HepG2 (cell line): ENCODE measurements at regions not wholly inside any gene's neighbourhood (a gene's known extent, or its start where the extent isn't known, plus 50 kb on each side); places are given as distances from the start of the nearest gene placed in this dataset.

Experiments
- ATAC-seq: fragments of 200-7000 bp; cut with Tn5 transposase; 3 replicates; pipeline ENCODE4 v1.9.1; 2020; ENCODE audit warnings: mild to moderate bottlenecking, moderate library complexity
- BruUV-seq: library from RNA; stranded (reverse); fragments of 400-500 nt; replicated peaks from 2 replicates; lab custom pipeline; 2021; lab: Mats Ljungman, UMichigan
- CTCF ChIA-PET: fragments of 300-600 bp; formaldehyde crosslinking; extraction: SDS; loops from one replicate; lab custom pipeline; 2021; ENCODE audit warnings: low total read pairs, inconsistent platforms, low intra/inter-chr PET ratio; lab: Yijun Ruan, JAX
- POLR2A ChIA-PET: fragments of 350-600 bp; sonication (Branson Sonifier 250); formaldehyde crosslinking; loops from one replicate; lab custom pipeline; 2020; ENCODE audit warnings: antibody characterized with exemption, inconsistent platforms; lab: Yijun Ruan, JAX
- DNase-seq: peaks from one replicate; pipeline ENCODE4 v3.0.0-alpha.2; 2015; ENCODE audit warnings: low spot score
- FAIRE-seq: peaks from 3 replicates; lab custom pipeline; 2011; peaks lifted over from hg19 to GRCh38; lab: Jason Lieb, UNC
- H2AFZ ChIP-seq: one replicate; pipeline ENCODE4 v1.6.1; 2011; ENCODE audit warnings: low read length, inconsistent platforms
- H3K27ac ChIP-seq: fragments of 300-600 bp; 3 replicates; pipeline ENCODE4 v1.8.0; 2011; ENCODE audit warnings: mixed run types, mild to moderate bottlenecking, mixed read lengths, low read length, inconsistent platforms; ENCODE audit not compliant: insufficient read depth; ENCODE audit errors: extremely low read length
- H3K27me3 ChIP-seq, 2 experiments: fragments of 200-600 bp in 1 of 2; 2 replicates in 1 of 2; 3 replicates in 1 of 2; pipeline versions ENCODE4 v1.6.0 to v1.8.0; 2011; ENCODE audit warnings: low read length in 2 of 2, mild to moderate bottlenecking in 2 of 2, moderate library complexity in 2 of 2, inconsistent platforms in 1 of 2; ENCODE audit not compliant: insufficient read depth in 2 of 2, control insufficient read depth in 1 of 2
- H3K36me3 ChIP-seq, 2 experiments: fragments of 200-600 bp in 1 of 2; replicated peaks in 1 of 2; 2 replicates in 1 of 2; 3 replicates in 1 of 2; pipeline versions ENCODE4 v1.5.1 to v1.8.0; 2011; ENCODE audit warnings: low read length in 2 of 2, inconsistent platforms in 1 of 2; ENCODE audit not compliant: insufficient read depth in 2 of 2, control insufficient read depth in 1 of 2
- H3K4me1 ChIP-seq: 2 replicates; pipeline ENCODE4 v1.5.1; 2012; ENCODE audit warnings: low read length, inconsistent platforms; ENCODE audit not compliant: insufficient read depth
- H3K4me2 ChIP-seq: 2 replicates; pipeline ENCODE4 v1.6.0; 2011; ENCODE audit warnings: low read depth, low read length, inconsistent platforms
- H3K4me3 ChIP-seq, 3 experiments: fragments of 200-600 bp in 1 of 3; sonication (generic), shearing (Covaris generic) in 1 of 3; replicated peaks in 1 of 3; 2 replicates each; pipeline ENCODE4 v1.5.1; 2011 to 2016; ENCODE audit warnings: low read length in 3 of 3, inconsistent platforms in 2 of 3, low read depth in 2 of 3, mild to moderate bottlenecking in 2 of 3, control low read depth in 1 of 3, mixed read lengths in 1 of 3; ENCODE audit not compliant: insufficient read depth in 1 of 3
- H3K79me2 ChIP-seq: one replicate; pipeline ENCODE4 v1.6.1; 2011; ENCODE audit warnings: low read length, inconsistent platforms; ENCODE audit not compliant: insufficient read depth
- H3K9ac ChIP-seq: 2 replicates; pipeline ENCODE4 v1.6.0; 2011; ENCODE audit warnings: mild to moderate bottlenecking, low read depth, low read length, inconsistent platforms; ENCODE audit not compliant: insufficient read depth
- H3K9me3 ChIP-seq: 2 replicates; pipeline ENCODE4 v1.5.1; 2012; ENCODE audit warnings: mild to moderate bottlenecking, low read length
- H4K20me1 ChIP-seq: 2 replicates; pipeline ENCODE4 v1.6.0; 2011; ENCODE audit warnings: inconsistent platforms, mild to moderate bottlenecking, low read length, moderate library complexity; ENCODE audit not compliant: insufficient read depth
- ATM ChIP-seq: fragments of 450-650 bp; IDR thresholded peaks from 2 replicates; pipeline ENCODE4 v1.7.1; 2017; ENCODE audit warnings: mild to moderate bottlenecking, borderline replicate concordance
- HDAC2 ChIP-seq: sonication (generic); formaldehyde crosslinking; IDR thresholded peaks from 2 replicates; pipeline ENCODE4 v1.4.0; 2020; ENCODE audit warnings: missing genetic modification reagents
- MAF1 ChIP-seq: sonication (generic); formaldehyde crosslinking; IDR thresholded peaks from 2 replicates; pipeline ENCODE4 v1.5.0; 2020; ENCODE audit warnings: missing genetic modification reagents, borderline replicate concordance
- PAX8 ChIP-seq: sonication (generic); formaldehyde crosslinking; IDR thresholded peaks from 2 replicates; pipeline ENCODE4 v1.8.0; 2022; ENCODE audit warnings: mild to moderate bottlenecking, missing genetic modification reagents, borderline replicate concordance
- STAT6 ChIP-seq: sonication (generic); formaldehyde crosslinking; IDR thresholded peaks from 2 replicates; pipeline ENCODE4 v1.4.0; 2020; ENCODE audit warnings: missing genetic modification reagents, mild to moderate bottlenecking, borderline replicate concordance
- ZC3H4 ChIP-seq: sonication (generic); formaldehyde crosslinking; IDR thresholded peaks from 2 replicates; pipeline ENCODE4 v1.4.0; 2020; ENCODE audit warnings: missing genetic modification reagents, borderline replicate concordance
- ZNF775 ChIP-seq: sonication (generic); formaldehyde crosslinking; IDR thresholded peaks from 2 replicates; pipeline ENCODE4 v1.4.0; 2020; ENCODE audit warnings: missing genetic modification reagents, mild to moderate bottlenecking, moderate library complexity, borderline replicate concordance
- ZNF776 ChIP-seq: sonication (generic); formaldehyde crosslinking; IDR thresholded peaks from 2 replicates; pipeline ENCODE4 v1.4.0; 2020; ENCODE audit warnings: mild to moderate bottlenecking, missing genetic modification reagents
- WGBS: methylation state at CpG from one replicate; pipeline ENCODE4 v1.1.6; 2017; ENCODE audit warnings: low lambda C conversion rate; 5-methylcytosine and 5-hydroxymethylcytosine counted together
- in situ Hi-C: cut with HindIII; loops from 2 replicates; pipeline ENCODE4 v1.10.0; 2017; ENCODE audit warnings: low pct_unique_long_range_greater_than_20kb; ENCODE audit not compliant: extremely low pct_ligation_motif_present
- intact Hi-C: fragments of 100-400 bp; cut with micrococcal nuclease; formaldehyde crosslinking; loops from one replicate; pipeline ENCODE4 v1.10.0; 2022; ENCODE audit not compliant: unreplicated experiment

- ATAC-seq (no peak), FAIRE-seq (no peak), DNase-seq (no peak)
- in situ Hi-C loops (no loop called here), intact Hi-C loops (no loop called here)
- Histone ChIP-seq H3K4me3 (no peak overlapping the region), H4K20me1 (no peaks in the 10 kb centered on the region), H3K4me2 (no peak overlapping the region), H3K27me3 (no peaks in the 10 kb centered on the region), H3K27ac (no peak overlapping the region), H3K36me3 (no peaks in the 10 kb centered on the region), H3K9me3 (no peaks in the 10 kb centered on the region), H3K9ac (no peak overlapping the region), H3K4me1 (no peaks in the 10 kb centered on the region), H3K79me2 (no peaks in the 10 kb centered on the region), H2AFZ (no peak overlapping the region)
- WGBS: 17% methylated on average over 3 of the region's 3 CpGs
- BruUV-seq: no TSS peak
- POLR2A ChIA-PET: no interaction called here
- CTCF ChIA-PET: no interaction called here
- TF ChIP-seq ZNF775 (CRISPR knock-in tag) (no peak), ZC3H4 (no peak)
Measured at GRCh38 chr5:117686926-117687325, 1112.3 kb upstream of the SEMA6A start.

- ChIA-PET CTCF (no interaction called here), POLR2A (no interaction called here)
- H3K9me3 ChIP-seq: no peaks in the 10 kb centered on the region
- DNase-seq: no peak
- no peak overlapping the region for H2AFZ ChIP-seq
- FAIRE-seq: no peak
- WGBS: 0% methylated on average over 2 of the region's 2 CpGs
- TF ChIP-seq PAX8 (CRISPR knock-in tag): no peak
- no peak for TF ChIP-seq HDAC2 (CRISPR knock-in tag)
- no peak for TF ChIP-seq ZNF776
- TF ChIP-seq STAT6 (CRISPR knock-in tag): no peak
- TF ChIP-seq MAF1 (CRISPR knock-in tag): no peak
- TF ChIP-seq ATM: no peak
- H3K4me2 ChIP-seq: no peak overlapping the region
- H3K9ac ChIP-seq: no peak overlapping the region
- intact Hi-C loops (no loop called here), in situ Hi-C loops (no loop called here)
- no peak overlapping the region for H3K4me3 ChIP-seq
- no TSS peak for BruUV-seq
- H3K79me2 ChIP-seq: no peaks in the 10 kb centered on the region
- no peaks in the 10 kb centered on the region for H3K36me3 ChIP-seq
- H3K27me3 ChIP-seq: no peaks in the 10 kb centered on the region
- no peaks in the 10 kb centered on the region for H3K4me1 ChIP-seq
- H3K27ac ChIP-seq: no peak overlapping the region
- H4K20me1 ChIP-seq: no peaks in the 10 kb centered on the region
- ATAC-seq: no peak
Measured at GRCh38 chr5:117682416-117682815, 1107.8 kb upstream of the SEMA6A start.
